GM21717 (cell line): ENCODE measurements at regions not wholly inside any gene's neighbourhood (a gene's known extent, or its start where the extent isn't known, plus 50 kb on each side); places are given as distances from the start of the nearest gene placed in this dataset.

Experiments
- ATAC-seq: cut with Tn5 transposase; IDR thresholded peaks from one replicate; pipeline ENCODE4 v1.9.1; 2021; ENCODE audit warnings: mild to moderate bottlenecking, moderate library complexity; ENCODE audit not compliant: unreplicated experiment

GRCh38 chr2:204261846-204262245 is 283.4 kb upstream of the PARD3B start:
- ATAC-seq = no peak

DNA sequence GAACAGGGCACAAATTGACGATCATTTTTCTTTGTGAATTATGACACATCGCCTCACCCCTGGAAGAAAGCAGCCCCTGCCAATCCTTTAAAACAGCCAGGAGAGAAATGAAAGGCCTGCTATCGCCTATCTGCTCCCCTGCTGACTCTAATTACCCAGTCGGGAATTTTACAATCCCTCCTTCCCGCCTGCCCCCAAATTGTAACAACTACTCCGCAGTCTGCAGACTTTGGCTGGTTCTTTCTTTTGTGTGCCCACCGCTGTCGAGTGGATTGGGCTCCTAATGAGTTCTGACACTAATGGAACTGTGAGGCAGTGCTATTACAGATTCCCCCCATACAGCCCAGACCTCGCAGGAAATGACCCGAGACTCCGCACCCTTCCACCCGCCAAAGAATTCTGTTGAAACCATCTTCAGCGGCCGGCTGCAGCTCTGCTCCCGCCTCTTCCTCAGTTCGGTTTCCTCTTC is 281.2 kb upstream of the PARD3B start:
- no peak for ATAC-seq

- ATAC-seq = no peak
These were observed 280.6 kb upstream of the PARD3B start for GRCh38 chr2:204264621-204265140.

GRCh38 chr2:204265681-204266181 is 279.5 kb upstream of the PARD3B start:
- no peak for ATAC-seq

DNA sequence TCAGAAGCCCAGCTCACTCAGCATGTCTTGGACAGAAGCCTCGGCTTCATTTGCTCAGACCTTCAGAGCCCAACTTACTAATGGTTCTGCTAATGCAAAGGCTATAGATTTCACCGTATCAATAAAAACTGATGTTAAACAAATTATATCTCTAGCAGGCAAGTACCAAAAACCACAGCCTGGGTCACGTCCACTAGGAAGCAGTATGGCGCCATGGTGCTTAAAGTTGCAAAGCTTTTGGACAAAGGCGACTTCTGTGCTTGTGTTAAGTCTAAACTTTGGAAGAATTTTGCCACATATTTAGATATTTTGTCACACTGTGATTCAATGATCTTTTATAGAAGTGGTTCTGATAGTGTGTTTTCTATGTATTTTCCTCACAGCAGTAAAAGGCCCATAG is 276.8 kb upstream of the PARD3B start:
- ATAC-seq = no peak

DNA sequence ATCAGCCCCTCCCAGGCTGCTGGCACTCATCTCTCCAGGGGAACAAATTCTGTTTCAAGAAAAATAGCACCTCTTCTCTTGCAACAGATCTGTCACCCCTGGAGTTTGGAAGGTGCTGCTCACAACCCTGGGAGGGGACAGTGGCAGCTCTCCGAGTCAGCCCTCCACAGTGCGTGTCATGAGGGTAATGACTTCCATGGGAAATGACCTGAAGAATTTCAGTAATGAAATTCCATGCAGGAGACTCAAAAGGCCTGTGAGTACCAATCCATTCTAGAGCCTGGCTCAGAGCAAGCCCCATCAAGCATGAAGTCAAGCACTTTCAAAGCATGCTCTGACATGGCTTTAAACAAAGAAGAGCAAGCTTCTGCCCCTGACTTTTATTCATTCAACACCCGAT is 276.3 kb upstream of the PARD3B start:
- ATAC-seq = no peak

DNA sequence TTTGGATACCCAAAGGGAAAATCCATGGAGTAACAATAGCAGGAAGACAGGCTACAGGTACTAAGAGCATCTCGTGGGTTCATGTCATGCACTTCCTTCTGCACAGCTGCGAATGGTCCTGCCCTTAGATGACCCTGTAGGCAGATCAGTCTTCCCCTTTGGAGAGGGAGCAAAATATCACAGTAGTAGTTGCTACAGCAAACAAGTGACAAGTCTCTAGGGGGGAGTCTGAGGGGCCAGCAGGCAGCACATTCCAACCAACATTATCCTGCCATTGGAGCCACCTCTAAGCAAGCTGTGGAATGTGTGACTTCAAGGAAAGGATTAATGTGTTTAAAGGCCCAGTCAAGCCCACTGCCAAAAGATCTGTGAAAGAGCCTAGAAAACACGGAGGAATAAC is 273.2 kb upstream of the PARD3B start:
- no peak for ATAC-seq

- ATAC-seq = no peak
These were observed 272.5 kb upstream of the PARD3B start for GRCh38 chr2:204272610-204273287.

- ATAC-seq = no peak
These were observed 270.8 kb upstream of the PARD3B start for GRCh38 chr2:204274429-204274828.

GRCh38 chr2:204274991-204275390 is 270.3 kb upstream of the PARD3B start:
- ATAC-seq = no peak

DNA sequence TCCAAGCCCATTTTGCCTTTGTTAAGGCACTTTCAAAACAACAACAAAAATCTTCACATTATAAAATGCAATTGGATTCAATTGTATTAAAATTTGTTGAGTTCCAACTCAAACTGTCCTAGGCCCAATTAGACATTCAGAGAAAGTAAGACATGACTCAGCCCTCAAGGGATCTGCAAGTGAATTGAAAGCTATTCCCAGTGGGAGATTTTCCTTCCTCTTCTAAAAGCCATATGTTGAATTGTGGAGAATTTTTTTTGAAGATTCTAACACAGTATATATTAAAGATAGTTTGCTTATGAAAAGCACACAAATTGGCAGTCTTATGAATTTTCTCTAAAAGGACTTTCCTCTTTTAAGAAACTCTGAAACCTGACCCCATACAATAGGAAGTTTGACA is 268.0 kb upstream of the PARD3B start:
- no peak for ATAC-seq

DNA sequence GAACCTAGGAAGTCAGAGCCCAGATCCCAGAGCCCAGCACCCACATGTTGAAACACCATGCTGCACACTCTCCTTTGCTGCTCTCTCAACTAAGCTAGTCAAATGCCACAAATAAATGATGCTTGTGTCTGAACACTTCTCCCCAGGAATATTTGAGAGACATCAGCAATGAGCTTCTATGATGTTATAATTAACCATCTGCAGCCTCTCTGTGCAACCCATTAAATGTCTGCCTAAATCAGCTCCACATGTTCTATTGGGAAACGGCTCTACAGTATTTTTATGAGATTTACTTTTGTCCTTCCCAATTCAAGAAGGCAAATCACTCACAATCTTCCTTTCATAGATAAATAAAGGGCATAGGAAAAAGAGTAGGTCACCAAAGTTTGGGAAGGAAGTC is 266.8 kb upstream of the PARD3B start:
- ATAC-seq = no peak

- no peak for ATAC-seq
These were observed 265.5 kb upstream of the PARD3B start for GRCh38 chr2:204279819-204280218.

- ATAC-seq = no peak
These were observed 265.0 kb upstream of the PARD3B start for GRCh38 chr2:204280262-204280668.

DNA sequence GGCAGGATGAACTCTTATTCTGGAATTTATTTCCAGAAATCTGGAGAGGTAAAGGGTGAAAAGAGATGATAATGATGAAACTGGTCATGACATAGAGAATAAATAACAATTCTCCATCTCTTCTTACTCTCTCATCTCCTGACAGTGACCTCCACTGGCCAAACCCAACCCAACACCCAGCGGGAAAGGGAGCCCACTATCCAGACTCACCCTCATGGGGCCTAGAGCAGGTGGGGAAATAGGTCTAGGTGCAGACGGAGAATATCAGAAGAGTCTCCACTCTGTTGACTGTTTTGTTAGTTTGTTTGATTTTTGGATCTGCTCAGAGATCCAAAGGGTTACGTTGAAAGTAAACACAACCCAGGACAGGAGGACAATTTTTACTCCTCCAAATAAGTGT is 263.2 kb upstream of the PARD3B start:
- no peak for ATAC-seq

DNA sequence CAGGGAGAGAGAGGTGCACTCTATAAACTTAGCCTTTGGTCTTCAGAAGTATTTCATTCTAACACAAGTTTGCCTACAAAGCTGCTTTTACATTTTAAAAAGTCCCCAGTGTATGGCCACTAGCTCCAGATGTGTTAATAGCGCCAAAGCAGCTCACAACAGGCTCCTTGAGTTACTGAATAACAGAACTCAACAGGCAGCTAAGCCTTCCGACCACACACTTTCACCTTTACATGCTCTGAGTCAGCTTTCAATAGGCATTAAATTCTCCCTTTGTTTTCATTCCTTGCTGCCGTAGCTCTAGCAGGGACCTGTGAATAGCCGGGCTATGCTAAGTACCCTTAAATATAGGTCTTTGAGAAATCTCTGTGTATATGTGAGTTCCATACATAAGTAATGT is 262.8 kb upstream of the PARD3B start:
- ATAC-seq = no peak

GRCh38 chr2:204289066-204289465 is 256.2 kb upstream of the PARD3B start:
- ATAC-seq = no peak

- ATAC-seq = no peak
These were observed 252.8 kb upstream of the PARD3B start for GRCh38 chr2:204292439-204292838.

DNA sequence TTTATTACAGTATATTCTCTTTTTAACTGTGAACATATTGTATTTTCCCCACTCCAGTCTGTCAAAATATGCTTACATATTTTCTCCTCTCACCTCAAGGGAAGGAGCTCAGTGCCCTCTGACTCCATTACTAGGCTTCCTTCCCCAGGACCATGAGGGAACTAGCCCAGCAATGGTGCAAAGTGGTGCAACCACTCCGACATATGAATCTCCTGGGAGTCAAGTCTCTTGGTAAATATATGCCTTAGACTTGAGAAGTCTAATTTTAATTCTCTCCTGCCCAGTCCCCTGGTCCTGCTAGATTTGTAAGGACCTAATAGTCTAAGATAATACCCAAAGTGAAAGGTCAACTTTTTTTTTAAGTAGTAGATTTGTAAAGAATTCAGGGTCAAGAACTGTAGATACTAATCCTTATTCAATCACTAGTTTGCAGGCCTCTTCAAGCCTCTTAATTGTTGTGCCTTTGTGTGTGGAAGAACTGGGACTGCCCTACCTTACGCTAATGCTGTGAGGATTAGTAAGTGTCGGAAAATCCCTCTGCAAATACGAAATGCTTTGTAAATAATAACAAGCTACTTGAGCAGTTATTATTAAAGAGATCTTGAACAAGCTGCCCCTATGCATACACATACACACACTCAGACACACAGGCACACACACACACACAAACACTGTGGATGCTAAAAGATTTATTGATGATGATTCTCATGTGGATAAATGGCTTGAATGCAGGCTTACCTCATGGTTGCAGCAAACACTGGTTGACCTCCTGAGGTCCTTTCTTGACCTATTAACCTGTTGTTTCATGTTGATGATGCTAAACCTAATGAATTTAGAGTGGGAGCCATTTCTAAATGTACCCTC is 251.2 kb upstream of the PARD3B start:
- no peak for ATAC-seq

DNA sequence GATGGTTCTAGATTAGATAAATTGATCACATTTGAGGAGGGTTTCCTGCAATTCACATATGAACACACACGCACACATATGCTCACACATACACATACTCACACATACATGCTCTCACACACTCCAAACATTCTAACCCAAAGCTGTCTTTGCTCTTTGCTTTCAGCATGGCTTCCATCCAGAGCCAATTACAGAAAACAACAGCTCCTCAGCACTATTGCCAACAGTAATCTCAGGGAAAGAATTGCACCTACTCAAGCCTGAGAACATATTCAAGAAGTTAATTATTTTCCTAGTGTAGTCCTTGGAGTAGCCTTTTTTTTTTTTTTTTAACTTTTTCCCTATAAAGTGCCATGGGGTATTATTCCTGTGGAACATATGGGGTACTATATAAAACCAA is 246.9 kb upstream of the PARD3B start:
- no peak for ATAC-seq

GRCh38 chr2:204299766-204300165 is 245.5 kb upstream of the PARD3B start:
- ATAC-seq = no peak

DNA sequence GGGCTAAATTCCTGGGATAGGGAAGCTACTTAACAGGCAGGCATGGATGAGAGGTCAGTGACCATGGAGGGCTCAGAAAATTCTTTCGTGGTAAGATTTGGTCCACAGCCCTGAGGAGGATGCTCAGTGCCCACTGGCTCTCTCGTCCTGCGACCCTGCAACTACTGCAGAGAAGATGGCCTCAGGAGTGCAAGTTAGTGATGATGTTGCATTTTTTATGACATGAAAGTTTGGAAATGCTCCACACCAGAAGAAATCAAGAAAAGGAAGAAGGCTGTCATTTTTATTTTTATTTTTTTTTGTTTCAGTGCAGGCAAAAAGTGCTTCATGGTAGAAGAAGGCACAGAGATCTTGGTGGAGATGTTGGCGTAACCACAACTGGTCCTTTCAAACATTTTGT is 238.6 kb upstream of the PARD3B start:
- ATAC-seq = no peak
